MCF 10A (cell line): ENCODE measurements at regions not wholly inside any gene's neighbourhood (a gene's known extent, or its start where the extent isn't known, plus 50 kb on each side); places are given as distances from the start of the nearest gene placed in this dataset.
A peak's percentile ranks its signal among the peaks of the same experiment; 100 is the strongest.

Experiments
- BruUV-seq: library from RNA; stranded (reverse); fragments of 400-500 nt; replicated peaks from 2 replicates; lab custom pipeline; 2021; lab: Mats Ljungman, UMichigan
- CTCF ChIA-PET: fragments of 300-600 bp; sonication (Branson Sonifier 250); formaldehyde crosslinking; extraction: SDS; loops from one replicate; lab custom pipeline; 2021; ENCODE audit warnings: antibody characterized with exemption, inconsistent platforms; lab: Yijun Ruan, JAX
- POLR2A ChIA-PET: fragments of 300-600, 350-650 bp; sonication (Branson Sonifier 250); formaldehyde crosslinking; extraction: SDS; loops from one replicate; lab custom pipeline; 2020; ENCODE audit warnings: antibody characterized with exemption, inconsistent platforms; lab: Yijun Ruan, JAX
- DNase-seq: peaks from one replicate; pipeline ENCODE4 v3.0.0-alpha.2; 2018; ENCODE audit not compliant: unreplicated experiment
- H3K27ac Mint-ChIP-seq: one replicate; pipeline ENCODE4 v1.8.0; 2022; ENCODE audit warnings: mild to moderate bottlenecking, low read depth, mixed read lengths; ENCODE audit not compliant: unreplicated experiment
- H3K27me3 Mint-ChIP-seq: one replicate; pipeline ENCODE4 v1.8.0; 2022; ENCODE audit warnings: mixed read lengths; ENCODE audit not compliant: insufficient read depth, unreplicated experiment
- H3K36me3 Mint-ChIP-seq: one replicate; pipeline ENCODE4 v1.8.0; 2022; ENCODE audit warnings: mild to moderate bottlenecking, moderate library complexity, mixed read lengths; ENCODE audit not compliant: insufficient read depth, unreplicated experiment
- H3K4me1 Mint-ChIP-seq: one replicate; pipeline ENCODE4 v1.8.0; 2022; ENCODE audit warnings: mixed read lengths; ENCODE audit not compliant: insufficient read depth, unreplicated experiment
- H3K4me3 Mint-ChIP-seq: one replicate; pipeline ENCODE4 v1.8.0; 2022; ENCODE audit warnings: mild to moderate bottlenecking, moderate library complexity, mixed read lengths; ENCODE audit not compliant: unreplicated experiment
- H3K9me3 Mint-ChIP-seq: one replicate; pipeline ENCODE4 v1.8.0; 2022; ENCODE audit warnings: mixed read lengths; ENCODE audit not compliant: unreplicated experiment
- intact Hi-C: fragments of 100-400 bp; cut with micrococcal nuclease; formaldehyde crosslinking; loops from 2 replicates; pipeline ENCODE4 v1.14.1; 2022
- TF ChIP-seq, protein P1 (sequence below): fragments of 200-600 bp; IDR thresholded peaks from one replicate; pipeline ENCODE4 v1.8.0; 2022; ENCODE audit warnings: antibody characterized with exemption, mild to moderate bottlenecking; ENCODE audit not compliant: unreplicated experiment

DNA sequence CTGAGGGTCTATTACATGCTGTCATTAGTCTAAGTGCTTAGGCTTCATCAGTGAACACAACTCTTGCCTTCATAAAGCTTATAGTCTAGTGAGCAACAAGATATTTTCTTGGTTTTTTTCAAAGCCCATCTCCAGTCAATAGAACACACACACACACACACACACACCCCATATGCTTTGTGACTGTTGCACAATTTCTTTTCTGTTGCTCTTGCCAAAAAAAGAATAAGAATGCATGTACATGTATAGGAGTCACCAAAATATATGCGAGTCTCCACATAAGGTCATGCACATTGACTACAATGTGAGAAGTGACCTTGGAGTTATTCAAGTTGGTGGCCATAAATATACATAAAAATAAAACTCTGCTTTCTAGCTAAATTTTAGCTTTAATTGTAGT, 351.5 kb upstream of the TLE4 start:
- intact Hi-C loops, result loop anchor here (5.0 kb wide), 1 partner anchor 53 kb away; no protein-coding TSS in a partner anchor
- Mint-ChIP-seq H3K4me3 (no peak overlapping the region), H3K36me3 (no peaks in the 10 kb centered on the region), H3K27me3 (no peaks in the 10 kb centered on the region), H3K27ac (peak overlapping the region; percentile 22), H3K4me1 (peaks cover 29% of the 10 kb centered on the region), H3K9me3 (no peaks in the 10 kb centered on the region)
- POLR2A ChIA-PET, result interaction anchor here (0.6 to 1.7 kb wide), 8 partner anchors 10 to 351 kb away, joined by 3 to 6 read pairs (median 4); partner anchors contain the start of gene TLE4
- TF ChIP-seq, protein P1, sequence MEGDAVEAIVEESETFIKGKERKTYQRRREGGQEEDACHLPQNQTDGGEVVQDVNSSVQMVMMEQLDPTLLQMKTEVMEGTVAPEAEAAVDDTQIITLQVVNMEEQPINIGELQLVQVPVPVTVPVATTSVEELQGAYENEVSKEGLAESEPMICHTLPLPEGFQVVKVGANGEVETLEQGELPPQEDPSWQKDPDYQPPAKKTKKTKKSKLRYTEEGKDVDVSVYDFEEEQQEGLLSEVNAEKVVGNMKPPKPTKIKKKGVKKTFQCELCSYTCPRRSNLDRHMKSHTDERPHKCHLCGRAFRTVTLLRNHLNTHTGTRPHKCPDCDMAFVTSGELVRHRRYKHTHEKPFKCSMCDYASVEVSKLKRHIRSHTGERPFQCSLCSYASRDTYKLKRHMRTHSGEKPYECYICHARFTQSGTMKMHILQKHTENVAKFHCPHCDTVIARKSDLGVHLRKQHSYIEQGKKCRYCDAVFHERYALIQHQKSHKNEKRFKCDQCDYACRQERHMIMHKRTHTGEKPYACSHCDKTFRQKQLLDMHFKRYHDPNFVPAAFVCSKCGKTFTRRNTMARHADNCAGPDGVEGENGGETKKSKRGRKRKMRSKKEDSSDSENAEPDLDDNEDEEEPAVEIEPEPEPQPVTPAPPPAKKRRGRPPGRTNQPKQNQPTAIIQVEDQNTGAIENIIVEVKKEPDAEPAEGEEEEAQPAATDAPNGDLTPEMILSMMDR, result no peak
- BruUV-seq, result no TSS peak
- CTCF ChIA-PET, result interaction anchor here (0.6 to 1.0 kb wide), 3 partner anchors 22 to 869 kb away, joined by 3 read pairs; no protein-coding TSS in a partner anchor
- DNase-seq, result peak; percentile 27

DNA sequence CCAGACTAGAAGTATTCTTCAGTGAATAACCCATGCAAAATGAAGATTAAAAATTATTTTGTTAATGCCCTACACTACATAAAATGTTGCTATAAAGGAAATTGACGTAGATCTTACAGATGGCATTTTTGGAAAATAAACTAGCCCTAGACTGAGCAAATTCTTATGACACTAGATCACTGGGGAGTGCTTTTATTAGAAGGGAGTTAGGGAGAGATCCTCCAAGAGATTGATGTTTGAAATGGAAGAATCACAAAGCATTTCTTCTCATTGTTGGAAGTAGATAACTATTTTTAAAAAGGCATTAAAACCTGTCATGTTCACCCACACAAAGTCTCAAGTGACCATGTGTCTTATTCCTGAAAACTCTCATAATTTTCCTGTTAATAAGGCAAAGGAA, 351.1 kb upstream of the TLE4 start:
- no peaks in the 10 kb centered on the region for H3K9me3 Mint-ChIP-seq
- H3K4me3 Mint-ChIP-seq, result no peak overlapping the region
- no peak for DNase-seq
- TF ChIP-seq, protein P1, result no peak
- H3K4me1 Mint-ChIP-seq, result peaks cover 29% of the 10 kb centered on the region
- CTCF ChIA-PET, result interaction anchor here (0.6 to 1.0 kb wide), 3 partner anchors 21 to 870 kb away, joined by 3 read pairs; no protein-coding TSS in a partner anchor
- intact Hi-C loops, result loop anchor here (5.0 kb wide), 1 partner anchor 53 kb away; no protein-coding TSS in a partner anchor
- H3K27ac Mint-ChIP-seq, result peak overlapping the region; percentile 22
- H3K27me3 Mint-ChIP-seq, result no peaks in the 10 kb centered on the region
- POLR2A ChIA-PET, result interaction anchor here (0.6 to 1.7 kb wide), 7 partner anchors 10 to 351 kb away, joined by 3 to 6 read pairs (median 4); partner anchors contain the start of gene TLE4
- H3K36me3 Mint-ChIP-seq, result no peaks in the 10 kb centered on the region
- BruUV-seq, result no TSS peak

DNA sequence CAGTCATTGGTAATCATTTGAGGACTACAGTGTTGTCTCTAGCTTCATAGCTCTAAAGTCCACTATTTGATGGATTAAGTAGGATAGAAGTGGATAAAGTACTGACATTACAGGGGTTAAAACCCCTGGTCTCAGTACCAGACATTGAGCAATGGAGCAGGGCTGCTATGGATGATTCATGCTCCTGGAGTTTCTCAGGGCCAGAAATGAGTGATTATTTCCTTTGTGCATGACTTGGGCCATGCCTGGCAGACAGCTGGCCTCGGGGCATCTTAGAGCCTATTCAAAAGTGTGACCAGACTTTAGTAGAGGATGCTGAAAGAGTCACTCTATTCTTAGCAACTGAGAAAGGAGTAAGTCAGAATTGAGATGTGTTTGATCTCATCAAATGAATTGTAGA, 350.7 kb upstream of the TLE4 start:
- TF ChIP-seq, protein P1, result no peak
- POLR2A ChIA-PET, result interaction anchor here (1.0 to 1.7 kb wide), 3 partner anchors 20 to 57 kb away, joined by 5 to 6 read pairs (median 5); no protein-coding TSS in a partner anchor
- Mint-ChIP-seq H3K27me3 (no peaks in the 10 kb centered on the region), H3K9me3 (no peaks in the 10 kb centered on the region), H3K4me3 (no peak overlapping the region), H3K27ac (peak overlapping the region; percentile 22), H3K4me1 (peaks cover 29% of the 10 kb centered on the region), H3K36me3 (no peaks in the 10 kb centered on the region)
- intact Hi-C loops, result loop anchor here (5.0 kb wide), 1 partner anchor 54 kb away; no protein-coding TSS in a partner anchor
- BruUV-seq, result no TSS peak
- CTCF ChIA-PET, result interaction anchor here (0.6 to 1.0 kb wide), 3 partner anchors 21 to 870 kb away, joined by 3 read pairs; no protein-coding TSS in a partner anchor
- DNase-seq, result peak; percentile 96

DNA sequence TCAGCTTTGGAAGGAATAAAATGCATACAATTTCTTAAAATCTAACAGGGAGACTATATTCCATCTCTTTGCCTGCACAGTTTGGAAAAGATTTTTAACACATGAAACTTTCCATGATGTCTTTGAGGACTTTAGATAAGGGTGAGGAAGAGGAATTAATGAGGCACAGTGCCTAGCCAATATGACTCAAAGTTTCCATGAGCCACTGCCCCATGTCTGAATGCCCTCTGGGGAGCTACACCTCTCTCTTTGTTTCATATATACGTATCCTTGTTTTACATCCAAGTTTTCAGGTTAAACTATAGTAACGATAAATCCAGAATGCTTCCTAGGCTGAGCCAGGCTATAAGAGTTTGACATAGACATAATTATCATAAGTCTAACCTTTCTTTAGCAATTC, 349.3 kb upstream of the TLE4 start:
- no TSS peak for BruUV-seq
- H3K36me3 Mint-ChIP-seq, result no peaks in the 10 kb centered on the region
- POLR2A ChIA-PET, result no interaction called here
- intact Hi-C loops, result loop anchor here (5.0 kb wide), 1 partner anchor 55 kb away; no protein-coding TSS in a partner anchor
- no peak overlapping the region for H3K27ac Mint-ChIP-seq
- CTCF ChIA-PET, result interaction anchor here (0.5 to 1.2 kb wide), 3 partner anchors 9 to 130 kb away, joined by 3 to 4 read pairs (median 4); no protein-coding TSS in a partner anchor
- H3K27me3 Mint-ChIP-seq, result no peaks in the 10 kb centered on the region
- H3K4me3 Mint-ChIP-seq, result no peak overlapping the region
- H3K4me1 Mint-ChIP-seq, result peaks cover 29% of the 10 kb centered on the region
- no peaks in the 10 kb centered on the region for H3K9me3 Mint-ChIP-seq
- TF ChIP-seq, protein P1, result no peak
- DNase-seq, result peak; percentile 32
